Spleen (tissue), 11 donors: ENCODE measurements at regions not wholly inside any gene's neighbourhood (a gene's known extent, or its start where the extent isn't known, plus 50 kb on each side); places are given as distances from the start of the nearest gene placed in this dataset.

ENCODE experiments used
- DNase-seq: peaks from one replicate; pipeline ENCODE4 v3.0.0-alpha.2; 2020
- H3K27ac ChIP-seq, 8 donors: fragments of 200-600 bp; sonication (generic) in 7 of 8; 1 replicate in 4 of 8; 2 replicates in 4 of 8; pipeline versions ENCODE4 v1.5.0 to v1.8.0; 2016 to 2021; ENCODE audit warnings: inconsistent platforms in 4 of 8, mild to moderate bottlenecking in 4 of 8, moderate library complexity in 1 of 8
- H3K27me3 ChIP-seq, 7 donors: fragments of 200-600 bp; sonication (generic) in 6 of 7; replicated peaks in 1 of 7; 1 replicate in 4 of 7; 2 replicates in 3 of 7; pipeline versions ENCODE4 v1.5.0 to v1.8.0; 2016 to 2021; ENCODE audit warnings: inconsistent platforms in 3 of 7, mild to moderate bottlenecking in 1 of 7
- H3K36me3 ChIP-seq, 6 donors: fragments of 200-600 bp; sonication (generic) in 5 of 6; 1 replicate in 4 of 6; 2 replicates in 2 of 6; pipeline versions ENCODE4 v1.5.0 to v1.8.0; 2016 to 2021; ENCODE audit warnings: inconsistent platforms in 2 of 6
- H3K4me1 ChIP-seq, 6 donors: fragments of 200-600 bp; sonication (generic) in 5 of 6; 1 replicate in 3 of 6; 2 replicates in 3 of 6; pipeline versions ENCODE4 v1.5.0 to v1.8.0; 2016 to 2021; ENCODE audit warnings: inconsistent platforms in 3 of 6
- H3K4me3 ChIP-seq, 8 donors: fragments of 200-600 bp; sonication (generic) in 7 of 8; 1 replicate in 4 of 8; 2 replicates in 4 of 8; pipeline versions ENCODE4 v1.5.0 to v1.8.0; 2016 to 2021; ENCODE audit warnings: inconsistent platforms in 4 of 8, mild to moderate bottlenecking in 4 of 8, moderate library complexity in 2 of 8
- H3K9me3 ChIP-seq, 8 donors: fragments of 200-600 bp; sonication (generic) in 7 of 8; 1 replicate in 4 of 8; 2 replicates in 4 of 8; pipeline versions ENCODE4 v1.5.0 to v1.8.0; 2016 to 2021; ENCODE audit warnings: inconsistent platforms in 4 of 8
- CTCF ChIP-seq, 11 experiments: fragments of 200-600 bp in 7 of 11; fragments of 450-650 bp in 4 of 11; sonication (generic) in 4 of 11; IDR thresholded peaks in 8 of 11; conservative IDR thresholded peaks in 3 of 11; 1 replicate in 7 of 11; 2 replicates in 4 of 11; pipeline versions ENCODE4 v1.4.0 to v1.8.0; 2016 to 2021; ENCODE audit warnings: antibody characterized with exemption in 11 of 11, inconsistent platforms in 4 of 11, mild to moderate bottlenecking in 1 of 11
- POLR2A ChIP-seq, 3 donors: fragments of 450-650 bp; IDR thresholded peaks; one replicate each; pipeline ENCODE4 v1.5.1; 2017; ENCODE audit warnings: antibody characterized with exemption in 3 of 3, mild to moderate bottlenecking in 1 of 3
- POLR2AphosphoS5 ChIP-seq, 3 donors: sonication (generic); formaldehyde crosslinking; IDR thresholded peaks; one replicate each; pipeline ENCODE4 v1.5.1; 2017; ENCODE audit warnings: antibody characterized with exemption in 3 of 3
- WGBS, 5 donors: extraction: QIAGEN DNeasy Blood & Tissue Kit in 3 of 5; methylation state at CpG; one replicate each; pipeline versions ENCODE4 v1.1.5 to v1.1.7; 2013 to 2018; 5-methylcytosine and 5-hydroxymethylcytosine counted together
- intact Hi-C: fragments of 100-400 bp; cut with DNase I; formaldehyde crosslinking; loops from one replicate; pipeline ENCODE4 v1.15.0; 2023; ENCODE audit warnings: low total_unique reads
- donor health status: healthy with polysubstance abuse.
- donor health status: DM: no; HTN: no; CAD: no; lungs with moderate emphysema.
- donor health status: DM: no; HTN: no; CAD: no.
- donor health status: Bipolar disorder and iron deficiency.
- donor health status: healthy.
- donor health status: DM: no; HTN: no; CAD: no.
- donor health status: DM: yes; HTN: yes; CAD: no.

DNA sequence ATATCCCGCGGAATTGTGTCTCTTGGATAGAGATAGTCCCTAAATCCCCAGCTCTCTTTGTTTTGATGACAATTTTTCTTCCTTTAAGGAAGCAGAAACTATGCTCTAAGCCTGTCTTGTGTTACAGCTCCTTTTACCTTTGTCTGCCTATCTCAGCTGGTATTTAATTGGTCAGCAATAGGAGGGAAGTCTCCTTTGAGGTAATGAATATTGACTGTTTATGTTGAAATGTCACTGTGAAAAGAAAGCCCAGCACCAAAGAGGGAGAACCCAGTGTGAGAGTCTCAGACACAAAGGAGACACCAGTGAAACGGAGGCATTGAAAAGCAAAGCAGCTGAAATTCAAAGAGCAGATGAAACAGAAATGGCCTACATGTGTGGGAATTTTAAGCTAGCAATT is 372.6 kb downstream of the NR2F2 start:
- Histone ChIP-seq H3K9me3 (no peaks in the 10 kb centered on the region), H3K4me1 (no peaks in the 10 kb centered on the region), H3K27me3 (no peaks in the 10 kb centered on the region), H3K36me3 (no peaks in the 10 kb centered on the region), H3K4me3 (no peak overlapping the region), H3K27ac (no peak overlapping the region)
- TF ChIP-seq POLR2A (IDR thresholded peaks at IDR 0.05) (no peak), CTCF (IDR thresholded peaks at IDR 0.05 in 8 of 11, conservative IDR thresholded peaks at IDR 0.05 in 3 of 11) (no peak)
- no peak for DNase-seq
- intact Hi-C loops: no loop called here
- 35 to 53% (median 43%) methylated on average over 3 of the region's 3 CpGs for WGBS, 5 donors

DNA sequence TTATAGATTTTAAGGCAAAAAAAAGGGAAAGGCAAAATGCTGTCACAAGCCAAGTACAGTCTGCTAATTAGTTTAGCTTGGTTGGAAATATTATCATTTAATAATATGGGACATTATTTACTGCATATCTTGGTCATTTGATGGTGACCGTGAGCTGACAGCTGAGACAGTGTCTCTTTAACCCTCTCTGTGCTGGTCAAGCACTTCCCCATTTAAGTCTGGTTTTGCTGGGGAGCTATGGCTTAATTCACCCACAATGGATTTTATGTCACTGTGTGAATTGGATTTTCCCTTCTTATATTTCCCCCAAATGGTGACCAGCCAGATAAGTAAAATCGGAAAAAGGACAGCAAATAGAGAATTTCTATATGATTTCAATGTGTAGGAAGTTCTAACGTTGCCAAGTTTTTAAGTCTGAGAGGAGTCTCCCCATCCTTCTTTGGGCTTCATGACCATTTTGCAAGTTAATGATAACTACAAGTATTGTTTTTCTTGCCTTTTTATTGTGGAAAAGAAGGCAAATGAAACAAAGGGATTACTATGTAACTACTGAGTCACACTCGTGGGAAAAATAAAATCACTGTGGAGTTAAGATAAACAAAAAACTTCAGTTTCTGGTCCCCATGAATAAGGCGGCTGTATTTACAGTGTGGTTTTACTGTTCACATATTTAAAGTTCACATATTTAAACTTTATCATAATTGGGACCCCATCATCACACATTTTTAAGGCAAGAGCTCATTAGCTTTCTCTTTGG is 373.5 kb downstream of the NR2F2 start:
- Histone ChIP-seq H3K4me3 (no peak overlapping the region), H3K9me3 (no peaks in the 10 kb centered on the region), H3K27me3 (no peaks in the 10 kb centered on the region), H3K4me1 (no peaks in the 10 kb centered on the region), H3K27ac (no peak overlapping the region), H3K36me3 (no peaks in the 10 kb centered on the region)
- intact Hi-C loops: no loop called here
- 55 to 64% (median 58%) methylated on average over 5 of the region's 5 CpGs for WGBS, 5 donors
- no peak for DNase-seq
- TF ChIP-seq CTCF (IDR thresholded peaks at IDR 0.05 in 8 of 11, conservative IDR thresholded peaks at IDR 0.05 in 3 of 11): no peak
- TF ChIP-seq POLR2AphosphoS5 (IDR thresholded peaks at IDR 0.05): no peak
- TF ChIP-seq POLR2A (IDR thresholded peaks at IDR 0.05): no peak

DNA sequence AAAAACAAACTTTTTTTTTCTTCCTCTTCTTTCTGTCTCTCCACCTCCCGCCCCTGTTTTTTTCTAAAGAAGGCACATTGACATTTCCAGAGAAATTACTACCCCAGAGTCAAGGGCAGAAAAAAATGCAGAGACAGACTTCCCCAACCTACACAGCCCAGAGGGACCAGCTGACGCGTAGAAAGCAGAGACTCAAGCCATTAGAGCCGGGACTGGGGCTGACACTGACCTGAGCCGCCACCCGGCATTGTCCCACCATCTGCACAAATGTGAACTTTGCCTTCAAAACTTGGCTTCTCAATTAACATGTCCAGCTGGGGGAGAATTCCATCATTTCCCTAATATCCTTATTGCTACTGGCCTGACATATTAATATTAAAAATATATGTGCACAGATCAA is 385.6 kb downstream of the NR2F2 start:
- 36 to 53% (median 50%) methylated on average over 6 of the region's 6 CpGs for WGBS, 5 donors
- intact Hi-C loops: no loop called here
- no peak overlapping the region for H3K27ac ChIP-seq
- TF ChIP-seq CTCF (IDR thresholded peaks at IDR 0.05 in 8 of 11, conservative IDR thresholded peaks at IDR 0.05 in 3 of 11) (no peak), POLR2AphosphoS5 (IDR thresholded peaks at IDR 0.05) (no peak), POLR2A (IDR thresholded peaks at IDR 0.05) (no peak)
- no peak for DNase-seq
- no peak overlapping the region for H3K4me3 ChIP-seq
- H3K9me3 ChIP-seq: no peaks in the 10 kb centered on the region
- H3K4me1 ChIP-seq: no peaks in the 10 kb centered on the region
- no peaks in the 10 kb centered on the region for H3K27me3 ChIP-seq
- no peaks in the 10 kb centered on the region for H3K36me3 ChIP-seq

GRCh38 chr15:96716478-96716877 is 386.0 kb downstream of the NR2F2 start:
- no peak for TF ChIP-seq POLR2AphosphoS5 (IDR thresholded peaks at IDR 0.05)
- no peak for TF ChIP-seq CTCF (IDR thresholded peaks at IDR 0.05 in 8 of 11, conservative IDR thresholded peaks at IDR 0.05 in 3 of 11)
- no peak for TF ChIP-seq POLR2A (IDR thresholded peaks at IDR 0.05)
- Histone ChIP-seq H3K4me1 (no peaks in the 10 kb centered on the region), H3K36me3 (no peaks in the 10 kb centered on the region), H3K27me3 (no peaks in the 10 kb centered on the region), H3K4me3 (no peak overlapping the region), H3K9me3 (no peaks in the 10 kb centered on the region), H3K27ac (no peak overlapping the region)
- intact Hi-C loops: no loop called here
- no peak for DNase-seq
- 85 to 87% (median 86%) methylated on average over 3 of the region's 3 CpGs for WGBS, 5 donors
